ENCODE measurements at regions not wholly inside any gene's neighbourhood (a gene's known extent, or its start where the extent isn't known, plus 50 kb on each side); places are given as distances from the start of the nearest gene placed in this dataset.
"Not testable (repeated sequence)": the region's sequence is repeated elsewhere in the genome, so short reads cannot be mapped to it uniquely, and the experiment has no call there.

- no peaks in the 10 kb centered on the region for H3K36me3 ChIP-seq
- no peaks in the 10 kb centered on the region for H3K4me1 ChIP-seq
- WGBS, 2 donors (ENCODE audit: low coverage in 1 of 2), result 42 to 67% methylated on average over 1 of the region's 1 CpG
- TF ChIP-seq POLR2A (IDR thresholded peaks at IDR 0.05) (no peak), CTCF (IDR thresholded peaks at IDR 0.05) (no peak), EP300 (IDR thresholded peaks at IDR 0.05) (no peak), POLR2AphosphoS5 (IDR thresholded peaks at IDR 0.05) (no peak)
- ATAC-seq, result no peak
- no peak overlapping the region for H3K27ac ChIP-seq
- H3K9me3 ChIP-seq, result peaks cover 0 to 4% (median 0%) of the 10 kb centered on the region in 3 donors
- H3K4me3 ChIP-seq, result no peak overlapping the region
- no peaks in the 10 kb centered on the region for H3K27me3 ChIP-seq
Observed at GRCh38 chr6:141050471-141050870, 1082.3 kb upstream of the GJE1 start.

- TF ChIP-seq CTCF (IDR thresholded peaks at IDR 0.05), result no peak
- TF ChIP-seq EP300 (IDR thresholded peaks at IDR 0.05), result no peak
- TF ChIP-seq POLR2A (IDR thresholded peaks at IDR 0.05), result no peak
- no peak for TF ChIP-seq POLR2AphosphoS5 (IDR thresholded peaks at IDR 0.05)
- no peak overlapping the region for H3K27ac ChIP-seq
- no peaks in the 10 kb centered on the region for H3K36me3 ChIP-seq
- 14 to 17% methylated on average over 1 of the region's 1 CpG for WGBS, 2 donors (ENCODE audit: low coverage in 1 of 2)
- H3K4me1 ChIP-seq, result no peaks in the 10 kb centered on the region
- ATAC-seq, result no peak
- H3K4me3 ChIP-seq, result no peak overlapping the region
- no peaks in the 10 kb centered on the region for H3K27me3 ChIP-seq
- H3K9me3 ChIP-seq, result peaks cover 0 to 4% (median 0%) of the 10 kb centered on the region in 3 donors
Observed at GRCh38 chr6:141048451-141048850, 1084.3 kb upstream of the GJE1 start.

- not testable (repeated sequence) for ATAC-seq, H3K4me1 ChIP-seq, H3K27ac ChIP-seq, H3K36me3 ChIP-seq, H3K9me3 ChIP-seq, H3K4me3 ChIP-seq, H3K27me3 ChIP-seq
Observed at GRCh38 chr6:141046496-141046895, 1086.2 kb upstream of the GJE1 start.

GRCh38 chr6:141041596-141042087 is 1091.1 kb upstream of the GJE1 start:
- no peak for ATAC-seq
- H3K4me3 ChIP-seq, result no peak overlapping the region
- TF ChIP-seq CTCF (IDR thresholded peaks at IDR 0.05) (no peak), POLR2A (IDR thresholded peaks at IDR 0.05) (no peak), EP300 (IDR thresholded peaks at IDR 0.05) (no peak), POLR2AphosphoS5 (IDR thresholded peaks at IDR 0.05) (no peak)

GRCh38 chr6:141035312-141036200 is 1097.2 kb upstream of the GJE1 start:
- ATAC-seq, result no peak

More at GRCh38 chr6:141041596-141042087, 1091.1 kb upstream of the GJE1 start:
- H3K27me3 ChIP-seq, result no peaks in the 10 kb centered on the region
- no peak overlapping the region for H3K27ac ChIP-seq
- no peaks in the 10 kb centered on the region for H3K36me3 ChIP-seq
- 92 to 96% methylated on average over 4 to 5 of the region's 14 CpGs for WGBS, 2 donors (ENCODE audit: low coverage in 1 of 2)
- peaks cover 0 to 9% (median 0%) of the 10 kb centered on the region in 3 donors for H3K9me3 ChIP-seq
- H3K4me1 ChIP-seq, result no peaks in the 10 kb centered on the region

More at GRCh38 chr6:141035312-141036200, 1097.2 kb upstream of the GJE1 start:
- H3K36me3 ChIP-seq, result no peaks in the 10 kb centered on the region
- no peak overlapping the region for H3K4me3 ChIP-seq
- H3K27ac ChIP-seq, result no peak overlapping the region
- no peaks in the 10 kb centered on the region for H3K27me3 ChIP-seq
- 63 to 71% methylated on average over 3 to 5 of the region's 5 CpGs for WGBS, 2 donors (ENCODE audit: low coverage in 1 of 2)
- no peak for TF ChIP-seq EP300 (IDR thresholded peaks at IDR 0.05)
- TF ChIP-seq POLR2A (IDR thresholded peaks at IDR 0.05), result no peak
- no peak for TF ChIP-seq CTCF (IDR thresholded peaks at IDR 0.05)
- no peak for TF ChIP-seq POLR2AphosphoS5 (IDR thresholded peaks at IDR 0.05)
- no peaks in the 10 kb centered on the region for H3K9me3 ChIP-seq
- peaks cover 0 to 10% (median 0%) of the 10 kb centered on the region in 3 donors for H3K4me1 ChIP-seq
